ENCODE measurements at regions not wholly inside any gene's neighbourhood (a gene's known extent, or its start where the extent isn't known, plus 50 kb on each side); places are given as distances from the start of the nearest gene placed in this dataset.

DNA sequence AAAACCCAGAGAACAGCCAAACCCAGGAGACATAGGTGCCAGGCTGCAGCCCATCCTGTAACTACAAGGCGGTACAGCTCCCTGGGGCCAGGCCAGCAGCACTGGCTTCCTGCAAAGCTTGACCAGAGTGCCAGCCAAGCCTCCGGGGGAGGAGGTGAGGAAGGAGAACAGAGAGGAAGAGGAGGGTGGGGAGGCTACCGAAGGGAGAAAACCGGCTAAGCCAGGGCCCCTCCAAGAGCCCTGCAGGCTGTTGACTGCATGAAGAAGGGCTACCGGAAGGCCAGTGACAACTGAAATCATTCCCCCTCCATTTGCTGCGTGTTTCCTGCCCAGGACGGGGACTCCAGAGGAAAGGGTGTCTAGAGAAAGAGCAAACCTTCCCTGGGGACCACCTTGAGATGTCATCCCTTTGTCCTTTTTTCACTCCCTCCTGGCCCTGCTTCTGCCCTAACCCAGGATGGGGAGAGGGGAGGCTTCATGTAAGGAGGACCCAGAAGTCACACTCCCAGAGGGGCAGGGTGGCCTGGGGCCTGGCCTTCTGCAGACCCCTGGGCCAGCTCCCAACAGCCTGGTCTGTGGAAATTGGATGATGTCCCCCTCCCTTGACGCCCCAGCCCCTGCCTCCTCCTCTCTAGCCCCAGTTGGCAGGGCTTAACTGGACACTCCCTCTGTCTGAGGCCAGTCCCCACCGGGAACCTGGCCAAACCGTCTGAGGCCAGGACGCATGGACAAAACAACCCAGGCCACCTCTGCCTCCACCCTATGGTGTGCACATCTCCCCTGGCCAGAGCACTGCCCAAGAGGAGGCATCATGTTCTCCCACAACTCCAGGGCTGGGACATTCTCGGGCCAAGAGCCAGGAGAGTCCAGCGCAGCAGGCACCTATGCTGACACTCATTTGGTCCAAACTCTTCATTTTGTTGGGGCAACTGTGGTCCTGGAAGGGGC is 207.8 kb downstream of the CYP26B1 start:
- H3K4me1 ChIP-seq: peaks cover 13% of the 10 kb centered on the region
- no peaks in the 10 kb centered on the region for H3K9me3 Mint-ChIP-seq
- H3K27ac Mint-ChIP-seq: no peak overlapping the region
- no peak for TF ChIP-seq EZH2 (IDR thresholded peaks at IDR 0.05)
- no peaks in the 10 kb centered on the region for H3K9me3 ChIP-seq (ENCODE audit: low read depth)
- no peak overlapping the region for H3K27ac ChIP-seq
- no peak for DNase-seq (ENCODE audit: low spot score)
- H4K20me1 ChIP-seq (ENCODE audit: low read depth): no peaks in the 10 kb centered on the region
- no peaks in the 10 kb centered on the region for H3K36me3 ChIP-seq
- no peak overlapping the region for H3K4me3 ChIP-seq
- no peaks in the 10 kb centered on the region for H3K36me3 Mint-ChIP-seq
- no peaks in the 10 kb centered on the region for H3K27me3 ChIP-seq
- H3K79me2 ChIP-seq (ENCODE audit: low read depth): no peaks in the 10 kb centered on the region
- peaks cover 16% of the 10 kb centered on the region for H3K27me3 Mint-ChIP-seq (ENCODE audit: insufficient read depth, low read depth)
- no peaks in the 10 kb centered on the region for H3F3A ChIP-seq (ENCODE audit: low read depth)
- no peak overlapping the region for H3K9ac ChIP-seq
- H3K4me2 ChIP-seq: no peak overlapping the region
- peaks cover 14% of the 10 kb centered on the region for H3K4me1 Mint-ChIP-seq
- H2AFZ ChIP-seq (replicated peaks): no peak overlapping the region
- H3K4me3 Mint-ChIP-seq: no peak overlapping the region

DNA sequence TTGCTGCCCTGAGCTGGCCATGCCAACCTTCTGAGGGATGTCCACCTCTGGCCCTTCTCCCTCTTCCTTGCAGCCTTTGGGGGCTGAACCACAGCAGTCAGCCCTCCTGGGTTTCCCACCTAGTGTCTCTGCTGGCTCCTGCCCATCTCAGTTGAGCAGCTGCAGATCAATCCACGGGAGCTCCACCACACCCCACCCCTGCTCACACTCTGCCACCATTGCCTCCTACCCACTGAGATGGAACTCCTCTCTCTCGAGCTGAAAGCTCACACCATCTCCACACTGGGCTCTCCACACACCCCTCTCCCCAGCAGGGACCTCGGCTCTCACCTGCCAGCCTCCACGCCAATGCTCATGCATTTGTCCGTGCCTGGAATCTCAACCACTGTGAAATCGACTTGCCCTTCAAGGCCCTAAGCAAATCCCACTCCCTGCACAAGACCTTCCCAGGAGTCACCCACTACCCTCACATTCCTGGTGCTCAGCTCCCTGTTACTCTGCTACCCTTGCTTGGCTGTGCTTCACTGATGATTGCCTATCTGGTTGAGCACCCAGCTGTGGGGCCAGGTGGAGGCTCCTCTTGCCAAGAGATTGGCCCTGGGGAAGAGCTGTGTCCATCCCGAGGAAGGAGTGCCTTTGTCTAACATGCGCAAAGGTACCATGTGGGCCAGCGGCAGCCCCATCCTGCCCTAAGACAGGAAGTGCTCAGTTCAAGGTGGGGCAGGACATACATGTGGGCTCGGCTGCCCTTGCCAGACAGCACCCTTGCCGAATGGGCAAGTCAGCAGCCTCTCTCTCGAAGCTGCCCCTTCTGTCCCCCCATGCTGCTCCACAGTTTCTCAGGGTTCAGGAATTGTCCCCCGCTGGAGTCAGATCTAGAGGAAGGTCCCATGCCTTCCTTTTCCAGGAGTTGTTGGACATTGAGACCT is 208.7 kb downstream of the CYP26B1 start:
- Histone ChIP-seq H3K4me3 (no peak overlapping the region), H3K79me2 (ENCODE audit: low read depth) (no peaks in the 10 kb centered on the region), H4K20me1 (ENCODE audit: low read depth) (no peaks in the 10 kb centered on the region), H2AFZ (replicated peaks) (no peak overlapping the region), H3K36me3 (no peaks in the 10 kb centered on the region), H3K27ac (no peak overlapping the region), H3K9me3 (ENCODE audit: low read depth) (no peaks in the 10 kb centered on the region), H3K4me2 (no peak overlapping the region), H3F3A (ENCODE audit: low read depth) (no peaks in the 10 kb centered on the region), H3K27me3 (no peaks in the 10 kb centered on the region), H3K4me1 (peaks cover 4% of the 10 kb centered on the region), H3K9ac (no peak overlapping the region)
- no peak for TF ChIP-seq CTCF (IDR thresholded peaks at IDR 0.05)
- Mint-ChIP-seq H3K4me3 (no peak overlapping the region), H3K4me1 (peaks cover 8% of the 10 kb centered on the region), H3K27me3 (ENCODE audit: insufficient read depth, low read depth) (peaks cover 15% of the 10 kb centered on the region), H3K27ac (no peak overlapping the region), H3K9me3 (no peaks in the 10 kb centered on the region), H3K36me3 (no peaks in the 10 kb centered on the region)
- DNase-seq (ENCODE audit: low spot score): no peak

DNA sequence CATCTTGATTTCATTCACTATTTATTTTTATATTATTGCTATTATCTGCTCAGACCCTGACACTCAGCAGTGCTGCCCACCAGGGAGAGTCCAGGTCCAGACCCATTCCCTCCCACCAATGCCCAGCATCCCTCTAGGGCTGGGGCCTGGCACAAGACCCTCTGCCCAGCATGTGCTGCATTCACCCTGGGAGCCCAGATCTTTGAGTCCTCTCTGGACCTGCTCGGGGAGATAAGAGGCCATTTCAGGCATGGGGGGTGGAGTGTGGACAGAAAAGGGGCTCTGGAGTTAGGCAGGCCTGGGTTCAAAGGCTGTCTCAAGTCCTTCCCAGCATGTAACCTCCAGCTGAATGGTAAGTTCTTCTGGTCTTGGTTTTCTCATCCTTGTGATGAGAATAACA is 209.6 kb downstream of the CYP26B1 start:
- H3K4me2 ChIP-seq: no peak overlapping the region
- no peaks in the 10 kb centered on the region for H3K9me3 ChIP-seq (ENCODE audit: low read depth)
- no peak overlapping the region for H3K9ac ChIP-seq
- no peak for TF ChIP-seq EZH2 (IDR thresholded peaks at IDR 0.05)
- peaks cover 12% of the 10 kb centered on the region for H3K27me3 Mint-ChIP-seq (ENCODE audit: insufficient read depth, low read depth)
- H4K20me1 ChIP-seq (ENCODE audit: low read depth): no peaks in the 10 kb centered on the region
- peaks cover 2% of the 10 kb centered on the region for H3K4me1 Mint-ChIP-seq
- H3K27ac Mint-ChIP-seq: no peak overlapping the region
- no peaks in the 10 kb centered on the region for H3K9me3 Mint-ChIP-seq
- no peaks in the 10 kb centered on the region for H3K4me1 ChIP-seq
- H3K79me2 ChIP-seq (ENCODE audit: low read depth): no peaks in the 10 kb centered on the region
- no peaks in the 10 kb centered on the region for H3K36me3 ChIP-seq
- no peaks in the 10 kb centered on the region for H3K36me3 Mint-ChIP-seq
- no peak for DNase-seq (ENCODE audit: low spot score)
- no peak overlapping the region for H3K4me3 ChIP-seq
- H3F3A ChIP-seq (ENCODE audit: low read depth): no peaks in the 10 kb centered on the region
- H3K27me3 ChIP-seq: no peaks in the 10 kb centered on the region
- no peak overlapping the region for H3K4me3 Mint-ChIP-seq
- H3K27ac ChIP-seq: no peak overlapping the region
- H2AFZ ChIP-seq (replicated peaks): no peak overlapping the region

GRCh38 chr2:71937396-71937795 is 210.3 kb downstream of the CYP26B1 start:
- Mint-ChIP-seq H3K4me1 (peaks cover 2% of the 10 kb centered on the region), H3K27me3 (ENCODE audit: insufficient read depth, low read depth) (peaks cover 10% of the 10 kb centered on the region), H3K27ac (no peak overlapping the region), H3K9me3 (no peaks in the 10 kb centered on the region), H3K36me3 (no peaks in the 10 kb centered on the region), H3K4me3 (no peak overlapping the region)
- no peaks in the 10 kb centered on the region for H3F3A ChIP-seq (ENCODE audit: low read depth)
- no peak overlapping the region for H3K27ac ChIP-seq
- H3K36me3 ChIP-seq: no peaks in the 10 kb centered on the region
- TF ChIP-seq EZH2 (IDR thresholded peaks at IDR 0.05) (no peak), EZH2phosphoT487 (IDR thresholded peaks at IDR 0.05) (no peak), CTCF (IDR thresholded peaks at IDR 0.05) (no peak)
- H3K9me3 ChIP-seq (ENCODE audit: low read depth): no peaks in the 10 kb centered on the region
- no peak for DNase-seq (ENCODE audit: low spot score)
- no peaks in the 10 kb centered on the region for H4K20me1 ChIP-seq (ENCODE audit: low read depth)
- H3K9ac ChIP-seq: no peak overlapping the region
- H3K27me3 ChIP-seq: no peaks in the 10 kb centered on the region
- H3K4me1 ChIP-seq: no peaks in the 10 kb centered on the region
- H3K79me2 ChIP-seq (ENCODE audit: low read depth): no peaks in the 10 kb centered on the region
- H2AFZ ChIP-seq (replicated peaks): no peak overlapping the region
- no peak overlapping the region for H3K4me2 ChIP-seq
- no peak overlapping the region for H3K4me3 ChIP-seq

Measured in neural progenitor cell (in vitro differentiated cells).